Right ventricle myocardium inferior (tissue), 1 donor: ENCODE measurements at regions not wholly inside any gene's neighbourhood (a gene's known extent, or its start where the extent isn't known, plus 50 kb on each side); places are given as distances from the start of the nearest gene placed in this dataset.

Experiments
- ATAC-seq: fragments of 200-7000 bp; cut with Tn5 transposase; one replicate; pipeline ENCODE4 v1.9.1; 2020; ENCODE audit warnings: mild to moderate bottlenecking, moderate library complexity
- DNase-seq: peaks from one replicate; pipeline ENCODE4 v3.0.0; 2021; ENCODE audit errors: missing footprints
- intact Hi-C: fragments of 100-400 bp; cut with DNase I; formaldehyde crosslinking; loops from one replicate; pipeline ENCODE4 v1.11.0; 2022
- donor health status: DM: no; HTN: yes; CAD: no; lungs with severe emphysema.

DNA sequence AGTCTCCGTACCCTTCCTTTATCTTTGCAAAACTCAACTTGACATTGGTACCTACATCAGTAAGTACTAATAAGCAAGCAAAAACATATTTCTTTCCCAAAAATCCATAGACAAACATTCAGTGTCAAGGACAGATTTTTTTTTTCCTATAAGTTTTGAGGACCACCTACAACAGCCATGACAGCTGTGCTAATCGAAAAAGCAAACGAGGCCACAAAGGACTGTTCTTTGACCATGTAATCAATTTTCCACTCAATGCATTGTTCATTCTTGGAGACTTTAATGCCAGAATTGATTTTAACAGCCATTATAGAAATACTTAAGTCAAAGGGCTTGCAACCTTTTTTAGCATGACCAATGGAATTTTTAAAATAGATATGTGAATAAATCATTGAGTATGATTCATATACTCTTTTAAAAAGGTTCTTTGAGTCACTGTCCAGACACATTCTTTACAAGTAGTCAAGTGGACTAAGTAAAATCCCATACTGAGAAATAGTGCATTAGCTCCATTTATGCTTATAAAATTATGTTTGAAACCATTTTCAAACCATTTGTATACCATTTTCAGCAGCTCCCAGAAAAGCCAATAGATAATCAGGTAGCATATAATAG, 323.9 kb downstream of the MZT1 start:
- DNase-seq (no peak), ATAC-seq (no peak)
- intact Hi-C loops, result no loop called here

DNA sequence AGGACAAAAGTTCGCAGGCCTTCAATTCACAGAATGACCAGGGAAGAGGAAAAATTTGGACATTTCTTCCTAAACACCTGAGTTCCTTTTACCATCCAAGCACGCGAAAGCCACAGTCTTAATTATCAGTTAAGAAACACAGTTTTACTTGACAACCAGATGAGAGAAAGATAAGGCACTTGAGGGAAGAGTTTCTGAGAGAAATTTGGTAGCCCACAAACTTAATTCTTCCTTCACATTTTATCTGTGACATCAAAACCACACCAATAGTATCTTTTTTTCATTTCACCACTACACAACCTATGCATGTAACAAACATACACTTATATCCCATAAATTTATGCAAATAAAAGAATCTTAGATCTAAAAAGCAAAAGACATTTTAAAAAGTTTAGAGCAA, 326.6 kb downstream of the MZT1 start:
- no peak for DNase-seq
- no peak for ATAC-seq
- intact Hi-C loops, result no loop called here

DNA sequence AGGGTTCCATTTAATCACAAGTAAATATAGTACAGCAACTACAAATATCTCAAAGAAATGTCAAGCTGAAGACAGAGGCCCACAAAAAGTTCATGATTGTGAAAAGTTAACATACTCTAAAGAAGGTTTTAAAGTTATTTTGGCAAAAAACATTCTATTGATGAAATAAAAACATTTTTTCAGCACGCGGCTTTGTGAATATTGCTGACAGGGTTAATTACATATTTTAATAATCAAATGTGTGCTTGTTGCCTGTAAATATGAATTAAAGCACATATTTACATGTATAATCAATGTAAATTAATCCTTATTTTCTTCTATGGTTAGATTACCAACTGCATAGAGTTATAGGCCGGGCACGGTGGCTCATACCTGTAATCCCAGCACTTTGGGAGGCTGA, 328.1 kb downstream of the MZT1 start:
- no peak for ATAC-seq
- intact Hi-C loops, result no loop called here

DNA sequence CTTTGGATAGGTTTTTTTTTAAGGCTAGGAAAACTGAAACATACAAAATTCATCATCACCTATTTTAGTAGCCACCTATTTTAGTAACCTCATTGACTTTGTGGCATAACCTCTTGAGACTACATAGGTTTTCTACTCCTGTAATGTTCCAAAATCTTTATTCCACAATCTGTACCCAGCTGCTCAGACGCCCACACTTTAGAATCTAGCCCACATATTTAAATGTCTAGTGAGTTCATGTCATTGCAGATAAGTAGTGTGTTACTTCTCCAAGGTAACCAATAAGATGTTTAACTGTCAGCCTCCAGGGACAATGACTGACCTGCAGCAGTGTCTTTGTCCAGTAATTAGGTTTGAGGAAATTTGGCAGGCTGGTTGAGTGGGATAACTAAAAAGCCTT, 330.2 kb downstream of the MZT1 start:
- ATAC-seq, result no peak
- DNase-seq, result no peak

More for the DNA sequence above, 328.1 kb downstream of the MZT1 start:
- DNase-seq, result no peak

GRCh38 chr13:72390909-72391308, 336.5 kb downstream of the MZT1 start:
- intact Hi-C loops, result no loop called here
- ATAC-seq, result no peak
- DNase-seq, result no peak

More for the DNA sequence above, 330.2 kb downstream of the MZT1 start:
- intact Hi-C loops, result no loop called here

GRCh38 chr13:72386138-72386684, 341.2 kb downstream of the MZT1 start:
- DNase-seq (no peak), ATAC-seq (no peak)
- intact Hi-C loops, result no loop called here

DNA sequence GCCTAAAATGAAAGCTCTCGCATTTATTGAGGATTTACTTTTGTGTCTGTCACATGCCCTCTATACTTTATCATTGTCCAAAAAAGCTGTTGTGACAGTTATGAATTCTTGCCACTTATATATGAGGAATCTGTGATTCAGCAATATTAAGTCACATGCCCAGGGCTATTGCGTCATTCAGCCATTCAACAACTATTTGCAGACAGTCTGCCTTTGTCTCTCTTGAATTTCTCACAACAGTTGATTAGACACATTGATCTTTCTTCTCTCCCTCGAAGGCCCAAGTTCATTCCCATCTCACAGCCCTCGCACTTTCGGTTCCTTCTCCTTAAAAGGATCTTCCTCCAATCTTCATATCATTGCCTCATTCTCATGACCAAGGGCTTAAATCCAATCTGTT, 342.6 kb downstream of the MZT1 start:
- intact Hi-C loops, result no loop called here
- no peak for ATAC-seq

DNA sequence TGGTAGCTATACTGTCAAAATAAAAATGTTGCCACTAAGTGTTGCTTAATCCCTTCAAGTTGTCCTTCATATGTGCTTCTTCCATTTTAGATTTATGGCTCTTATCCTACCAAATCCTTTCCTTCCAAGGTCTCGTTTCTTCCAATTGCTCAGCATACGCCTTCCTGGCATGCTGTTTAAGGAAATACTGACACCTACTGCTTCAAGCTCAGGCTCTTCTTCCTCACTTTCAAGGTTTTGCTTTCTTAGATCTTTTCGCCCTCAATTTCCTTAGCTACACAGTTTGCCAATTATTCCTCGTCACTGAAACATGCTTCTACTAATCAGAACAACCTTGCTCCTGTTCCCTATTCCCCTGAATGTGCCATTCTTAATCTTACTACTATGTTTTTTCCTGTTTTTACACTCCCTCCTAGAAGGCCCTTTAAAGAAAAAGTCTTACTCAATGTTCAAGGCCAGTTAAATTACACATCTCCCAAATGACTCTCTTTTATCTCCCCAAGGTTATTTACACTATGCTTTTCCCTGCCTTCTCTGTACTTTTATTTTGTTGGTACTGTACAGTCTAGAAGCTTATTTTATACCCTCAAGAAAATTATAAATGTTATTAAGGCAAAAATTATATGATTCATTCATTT, 343.1 kb downstream of the MZT1 start:
- intact Hi-C loops, result no loop called here
- ATAC-seq, result no peak

More for the DNA sequence above, 342.6 kb downstream of the MZT1 start:
- no peak for DNase-seq

GRCh38 chr13:72383646-72384045, 343.8 kb downstream of the MZT1 start:
- no peak for ATAC-seq
- no peak for DNase-seq
- intact Hi-C loops, result no loop called here

More for the DNA sequence above, 343.1 kb downstream of the MZT1 start:
- DNase-seq, result no peak

DNA sequence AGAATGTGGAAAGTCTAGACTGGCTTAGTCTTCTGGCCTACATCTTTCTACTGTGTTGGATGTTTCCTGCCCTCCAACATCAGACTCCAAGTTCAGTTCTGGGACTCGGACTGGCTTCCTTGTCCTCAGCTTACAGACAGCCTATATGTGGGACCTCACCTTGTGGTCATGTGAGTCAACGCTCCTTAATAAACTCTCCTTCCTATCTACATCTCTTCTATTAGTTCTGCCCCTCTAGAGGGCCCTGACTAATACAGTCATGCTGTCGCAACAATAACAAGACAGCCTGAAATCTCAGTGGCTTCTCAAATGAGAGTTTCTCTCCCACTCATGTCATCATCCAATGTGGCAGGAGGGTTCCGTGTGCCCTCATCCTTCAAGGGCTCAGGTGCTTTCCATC, 347.8 kb downstream of the MZT1 start:
- no peak for ATAC-seq
- intact Hi-C loops, result no loop called here

GRCh38 chr13:72368031-72368430, 359.4 kb downstream of the MZT1 start:
- intact Hi-C loops, result no loop called here
- ATAC-seq, result no peak
- no peak for DNase-seq

More for the DNA sequence above, 347.8 kb downstream of the MZT1 start:
- DNase-seq, result no peak

DNA sequence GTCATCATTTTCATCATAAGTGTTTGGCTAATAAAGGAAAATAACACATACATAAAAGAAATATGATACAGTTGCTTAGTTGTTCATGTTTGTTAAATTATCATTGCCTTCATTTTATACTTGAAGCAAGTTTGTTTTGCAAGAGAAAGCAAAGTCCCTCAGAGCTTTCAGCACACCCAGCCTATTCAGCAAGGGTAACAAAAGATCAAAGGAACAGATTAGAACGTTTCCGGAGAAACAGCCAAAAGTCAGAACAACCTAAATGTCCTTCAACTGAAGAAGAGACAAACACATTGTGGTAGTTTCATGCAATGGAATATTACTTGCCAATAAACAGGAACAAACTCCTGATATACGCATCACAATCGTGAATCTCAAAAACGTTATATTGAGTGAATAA, 380.7 kb downstream of the MZT1 start:
- no peak for ATAC-seq
- DNase-seq, result no peak
- intact Hi-C loops, result no loop called here

- ATAC-seq (no peak), DNase-seq (no peak)
- intact Hi-C loops, result no loop called here
Measured at GRCh38 chr13:72342364-72342763, 385.1 kb downstream of the MZT1 start.

- DNase-seq (no peak), ATAC-seq (no peak)
- intact Hi-C loops, result no loop called here
Measured at GRCh38 chr13:72341904-72342303, 385.5 kb downstream of the MZT1 start.

GRCh38 chr13:72317346-72318109, 409.9 kb downstream of the MZT1 start:
- DNase-seq (no peak), ATAC-seq (no peak)
- intact Hi-C loops, result no loop called here

- no peak for ATAC-seq
Measured at GRCh38 chr13:72316716-72317115, 410.7 kb downstream of the MZT1 start.

DNA sequence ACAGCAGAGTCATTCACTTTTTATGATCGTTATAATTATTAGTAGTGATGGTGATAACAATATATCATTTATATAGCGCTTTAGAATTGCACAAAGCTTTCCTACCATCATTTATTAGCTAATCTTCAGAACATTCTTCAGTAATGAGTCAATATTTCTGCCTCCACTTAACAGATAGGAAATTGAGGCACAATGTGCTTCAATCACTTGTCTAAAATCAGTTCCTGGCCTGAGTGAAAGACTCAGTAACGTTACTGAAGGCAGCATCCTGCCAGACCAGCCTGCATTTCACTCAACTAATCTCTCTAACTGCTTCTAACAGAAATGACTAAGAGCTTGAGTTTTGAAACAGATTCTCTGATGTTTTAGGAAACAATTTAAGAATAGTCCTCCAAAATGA, 412.1 kb downstream of the MZT1 start:
- intact Hi-C loops, result no loop called here
- ATAC-seq (no peak), DNase-seq (no peak)

More at GRCh38 chr13:72316716-72317115, 410.7 kb downstream of the MZT1 start:
- no peak for DNase-seq
- intact Hi-C loops, result no loop called here

DNA sequence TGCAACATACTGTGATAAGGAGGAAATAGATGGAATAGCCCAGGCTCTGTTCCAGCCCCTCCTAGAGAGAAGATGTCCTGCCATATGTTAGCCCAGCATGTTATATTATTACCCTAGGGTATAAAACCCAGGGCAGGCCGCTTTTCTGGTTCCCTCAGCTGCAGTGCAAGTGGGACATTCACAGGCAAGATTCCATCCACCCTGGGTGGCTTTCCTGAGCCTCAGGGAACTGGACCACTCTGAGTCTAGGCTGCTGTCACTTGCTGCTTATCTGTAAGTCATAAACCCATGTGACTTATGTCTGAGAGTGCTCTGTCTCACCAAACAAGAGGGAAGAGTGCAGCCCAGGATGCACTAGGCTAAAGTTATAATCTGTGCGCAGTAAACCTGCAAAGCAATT, 413.2 kb downstream of the MZT1 start:
- intact Hi-C loops, result no loop called here
- DNase-seq (no peak), ATAC-seq (no peak)

GRCh38 chr13:72313546-72313945, 413.9 kb downstream of the MZT1 start:
- DNase-seq, result no peak
- ATAC-seq, result no peak
- intact Hi-C loops, result no loop called here
